Gastroesophageal sphincter (tissue), 4 donors: ENCODE measurements at regions not wholly inside any gene's neighbourhood (a gene's known extent, or its start where the extent isn't known, plus 50 kb on each side); places are given as distances from the start of the nearest gene placed in this dataset.

Experiments
- ATAC-seq: fragments of 150-250 bp; one replicate; pipeline ENCODE4 v1.9.1; 2016; ENCODE audit warnings: mild to moderate bottlenecking, moderate library complexity
- H3K27ac ChIP-seq, 4 donors: fragments of 200-600 bp; sonication (generic) in 3 of 4; 1 replicate in 3 of 4; 2 replicates in 1 of 4; pipeline ENCODE4 v1.5.1; 2016 to 2019
- H3K27me3 ChIP-seq: fragments of 200-600 bp; sonication (generic); one replicate; pipeline ENCODE4 v1.5.1; 2019
- H3K36me3 ChIP-seq, 2 donors: fragments of 200-600 bp; sonication (generic); one replicate each; pipeline ENCODE4 v1.5.1; 2019; ENCODE audit warnings: control low read depth in 1 of 2
- H3K4me1 ChIP-seq, 3 donors: fragments of 200-600 bp; sonication (generic); 1 replicate in 2 of 3; 2 replicates in 1 of 3; pipeline ENCODE4 v1.5.1; 2016 to 2019; ENCODE audit warnings: control low read depth in 2 of 3
- H3K4me3 ChIP-seq, 2 donors: fragments of 200-600 bp; sonication (generic); one replicate each; pipeline ENCODE4 v1.5.1; 2019; ENCODE audit warnings: mild to moderate bottlenecking in 1 of 2, moderate library complexity in 1 of 2
- H3K9me3 ChIP-seq, 3 donors: fragments of 200-600 bp; sonication (generic); one replicate each; pipeline ENCODE4 v1.5.1; 2017 to 2019; ENCODE audit warnings: control low read depth in 2 of 3
- CTCF ChIP-seq, 4 experiments: fragments of 200-600 bp in 2 of 4; fragments of 450-650 bp in 2 of 4; sonication (generic) in 1 of 4; IDR thresholded peaks; one replicate each; pipeline ENCODE4 v1.5.1; 2017 to 2019; ENCODE audit warnings: antibody characterized with exemption in 4 of 4, mild to moderate bottlenecking in 2 of 4, moderate library complexity in 2 of 4
- EP300 ChIP-seq: sonication (generic); formaldehyde crosslinking; IDR thresholded peaks from one replicate; pipeline ENCODE4 v1.6.1; 2017; ENCODE audit warnings: antibody characterized with exemption, mild to moderate bottlenecking
- POLR2A ChIP-seq, 2 donors: fragments of 450-650 bp; IDR thresholded peaks; one replicate each; pipeline ENCODE4 v1.6.1; 2017; ENCODE audit warnings: antibody characterized with exemption in 2 of 2, mild to moderate bottlenecking in 2 of 2, moderate library complexity in 1 of 2
- POLR2AphosphoS5 ChIP-seq: sonication (generic); formaldehyde crosslinking; IDR thresholded peaks from one replicate; pipeline ENCODE4 v1.6.1; 2017; ENCODE audit warnings: antibody characterized with exemption
- WGBS, 2 donors: methylation state at CpG; one replicate each; pipeline ENCODE4 v1.1.5; 2018; ENCODE audit warnings: low coverage in 1 of 2; 5-methylcytosine and 5-hydroxymethylcytosine counted together

GRCh38 chrX:39039890-39040289 is 238.6 kb downstream of the MID1IP1 start:
- Histone ChIP-seq H3K36me3 (no peaks in the 10 kb centered on the region), H3K4me1 (no peaks in the 10 kb centered on the region), H3K27me3 (no peaks in the 10 kb centered on the region), H3K4me3 (no peak overlapping the region), H3K9me3 (no peaks in the 10 kb centered on the region), H3K27ac (no peak overlapping the region)
- WGBS, 2 donors = 67 to 71% methylated on average over 1 of the region's 1 CpG
- no peak for ATAC-seq
- TF ChIP-seq POLR2AphosphoS5 (no peak), EP300 (no peak), CTCF (IDR thresholded peaks at IDR 0.05) (no peak), POLR2A (IDR thresholded peaks at IDR 0.05) (no peak)

GRCh38 chrX:39043838-39044550 is 242.7 kb downstream of the MID1IP1 start:
- 70 to 81% methylated on average over 2 of the region's 2 CpGs for WGBS, 2 donors
- Histone ChIP-seq H3K4me1 (no peaks in the 10 kb centered on the region), H3K27ac (no peak overlapping the region), H3K4me3 (no peak overlapping the region), H3K36me3 (no peaks in the 10 kb centered on the region), H3K9me3 (no peaks in the 10 kb centered on the region), H3K27me3 (no peaks in the 10 kb centered on the region)
- TF ChIP-seq POLR2A (IDR thresholded peaks at IDR 0.05) (no peak), EP300 (no peak), CTCF (IDR thresholded peaks at IDR 0.05) (no peak), POLR2AphosphoS5 (no peak)
- ATAC-seq = no peak

GRCh38 chrX:39047174-39047573 is 245.9 kb downstream of the MID1IP1 start:
- Histone ChIP-seq H3K27ac (no peak overlapping the region), H3K27me3 (no peaks in the 10 kb centered on the region), H3K4me3 (no peak overlapping the region), H3K4me1 (no peaks in the 10 kb centered on the region), H3K36me3 (no peaks in the 10 kb centered on the region), H3K9me3 (no peaks in the 10 kb centered on the region)
- 20 to 100% methylated on average over 1 of the region's 2 CpGs for WGBS, 2 donors
- no peak for ATAC-seq
- no peak for TF ChIP-seq POLR2A (IDR thresholded peaks at IDR 0.05)
- no peak for TF ChIP-seq EP300
- TF ChIP-seq POLR2AphosphoS5 = no peak
- TF ChIP-seq CTCF (IDR thresholded peaks at IDR 0.05) = no peak

GRCh38 chrX:39049975-39050374 is 248.7 kb downstream of the MID1IP1 start:
- no peak for ATAC-seq
- no peaks in the 10 kb centered on the region for H3K9me3 ChIP-seq
- no peak for TF ChIP-seq POLR2AphosphoS5
- TF ChIP-seq POLR2A (IDR thresholded peaks at IDR 0.05) = no peak
- no peak for TF ChIP-seq CTCF (IDR thresholded peaks at IDR 0.05)
- TF ChIP-seq EP300 = no peak
- no peak overlapping the region for H3K4me3 ChIP-seq
- WGBS, 2 donors = 43 to 73% methylated on average over 1 to 2 of the region's 2 CpGs
- H3K36me3 ChIP-seq = no peaks in the 10 kb centered on the region
- H3K27ac ChIP-seq = no peak overlapping the region
- H3K4me1 ChIP-seq = no peaks in the 10 kb centered on the region
- H3K27me3 ChIP-seq = no peaks in the 10 kb centered on the region

GRCh38 chrX:39050427-39050826 is 249.2 kb downstream of the MID1IP1 start:
- no peak for ATAC-seq
- no peak overlapping the region for H3K27ac ChIP-seq
- H3K36me3 ChIP-seq = no peaks in the 10 kb centered on the region
- WGBS, 2 donors = no CpG with 5 or more reads among the region's 4 CpGs
- no peak overlapping the region for H3K4me3 ChIP-seq
- H3K27me3 ChIP-seq = no peaks in the 10 kb centered on the region
- no peaks in the 10 kb centered on the region for H3K4me1 ChIP-seq
- H3K9me3 ChIP-seq = no peaks in the 10 kb centered on the region
- no peak for TF ChIP-seq POLR2A (IDR thresholded peaks at IDR 0.05)
- no peak for TF ChIP-seq CTCF (IDR thresholded peaks at IDR 0.05)
- no peak for TF ChIP-seq POLR2AphosphoS5
- no peak for TF ChIP-seq EP300
